HCT116 (cell line): ENCODE measurements at regions not wholly inside any gene's neighbourhood (a gene's known extent, or its start where the extent isn't known, plus 50 kb on each side); places are given as distances from the start of the nearest gene placed in this dataset.

Source experiments
- ATAC-seq: fragments of 200-7000 bp; cut with Tn5 transposase; 2 replicates; pipeline ENCODE4 v1.9.1; 2020; ENCODE audit warnings: mild to moderate bottlenecking, moderate library complexity
- BruUV-seq: library from RNA; stranded (reverse); fragments of 400-500 nt; replicated peaks from 2 replicates; lab custom pipeline; 2021; lab: Mats Ljungman, UMichigan
- CTCF ChIA-PET: fragments of 300-600 bp; sonication (Branson Sonifier 250); formaldehyde crosslinking; loops from one replicate; lab custom pipeline; 2021; ENCODE audit warnings: antibody characterized with exemption; lab: Charles Lee
- POLR2A ChIA-PET: fragments of 300-600, 350-600 bp; sonication (Branson Sonifier 250); formaldehyde crosslinking; loops from one replicate; lab custom pipeline; 2021; ENCODE audit warnings: antibody characterized with exemption; lab: Charles Lee
- RAD21 ChIA-PET, 2 experiments: fragments of 300-600 bp; sonication (Branson Sonifier 250); formaldehyde crosslinking; loops; one replicate each; lab custom pipeline; 2023; ENCODE audit warnings: low total read pairs in 2 of 2; ENCODE audit not compliant: uncharacterized antibody in 2 of 2, unreplicated experiment in 2 of 2, low non-redundant PET in 1 of 2; lab: Charles Lee
- DNase-seq: peaks from one replicate; pipeline ENCODE4 v3.0.0-alpha.2; 2010; ENCODE audit warnings: low read depth, low spot score
- H2AFZ ChIP-seq: fragments of 200-600 bp; shearing (Covaris generic), sonication (generic); 2 replicates; pipeline ENCODE4 v1.6.1; 2017; ENCODE audit warnings: low read depth, mixed run types, mixed read lengths, antibody characterized with exemption, low read length; ENCODE audit not compliant: poor library complexity, severe bottlenecking
- H3K27ac ChIP-seq: 2 replicates; pipeline ENCODE4 v1.5.1; 2012; ENCODE audit warnings: low read depth, low read length
- H3K27me3 ChIP-seq: fragments of 200-600 bp; sonication (generic); 2 replicates; pipeline ENCODE4 v1.6.1; 2016; ENCODE audit warnings: mixed run types, low read length, mixed read lengths; ENCODE audit not compliant: insufficient read depth
- H3K36me3 ChIP-seq, 2 experiments: fragments of 200-500 bp in 1 of 2; fragments of 200-600 bp in 1 of 2; sonication (Bioruptor generic) in 1 of 2; sonication (generic) in 1 of 2; 2 replicates each; pipeline versions ENCODE4 v1.5.1 to v1.6.1; 2014 to 2016; ENCODE audit warnings: low read length in 2 of 2, inconsistent platforms in 1 of 2, mixed read lengths in 1 of 2, mixed run types in 1 of 2; ENCODE audit not compliant: insufficient read depth in 2 of 2, control insufficient read depth in 1 of 2
- H3K4me1 ChIP-seq, 2 experiments: fragments of 200-600 bp in 1 of 2; sonication (generic) in 1 of 2; 2 replicates each; pipeline versions ENCODE4 v1.5.1 to v1.6.1; 2012 to 2017; ENCODE audit warnings: low read length in 2 of 2, inconsistent platforms in 1 of 2, mild to moderate bottlenecking in 1 of 2, mixed read lengths in 1 of 2, mixed run types in 1 of 2, moderate library complexity in 1 of 2; ENCODE audit not compliant: insufficient read depth in 2 of 2, control insufficient read depth in 1 of 2
- H3K4me2 ChIP-seq: fragments of 200-600 bp; sonication (generic); 2 replicates; pipeline ENCODE4 v1.6.1; 2017; ENCODE audit warnings: mixed run types, low read length, mixed read lengths
- H3K4me3 ChIP-seq, 2 experiments: fragments of 200-600 bp in 1 of 2; sonication (generic) in 1 of 2; replicated peaks in 1 of 2; 2 replicates each; pipeline ENCODE4 v1.5.1; 2011 to 2016; ENCODE audit warnings: low read length in 2 of 2, control low read depth in 1 of 2, low read depth in 1 of 2, mild to moderate bottlenecking in 1 of 2, mixed read lengths in 1 of 2, mixed run types in 1 of 2
- H3K79me2 ChIP-seq: fragments of 200-600 bp; sonication (generic); 2 replicates; pipeline ENCODE4 v1.6.1; 2017; ENCODE audit warnings: mild to moderate bottlenecking, mixed run types, low read length, moderate library complexity, mixed read lengths; ENCODE audit not compliant: insufficient read depth
- H3K9ac ChIP-seq: fragments of 200-600 bp; sonication (generic); 2 replicates; pipeline ENCODE4 v1.6.1; 2016; ENCODE audit warnings: low read length, mixed read lengths
- H3K9me2 ChIP-seq: fragments of 200-600 bp; sonication (generic), shearing (Covaris generic); 2 replicates; pipeline ENCODE4 v1.6.1; 2017; ENCODE audit warnings: mixed run types, mild to moderate bottlenecking, moderate library complexity; ENCODE audit not compliant: insufficient read depth
- H3K9me3 ChIP-seq, 2 experiments: fragments of 200-500 bp in 1 of 2; fragments of 200-600 bp in 1 of 2; sonication (Bioruptor generic) in 1 of 2; sonication (generic) in 1 of 2; 2 replicates each; pipeline ENCODE4 v1.6.1; 2014 to 2017; ENCODE audit warnings: low read length in 2 of 2, mixed read lengths in 2 of 2, inconsistent platforms in 1 of 2, low read depth in 1 of 2, mild to moderate bottlenecking in 1 of 2, mixed run types in 1 of 2, moderate library complexity in 1 of 2; ENCODE audit not compliant: control insufficient read depth in 1 of 2, insufficient read depth in 1 of 2
- H4K20me1 ChIP-seq: fragments of 200-600 bp; sonication (generic), shearing (Covaris generic); 2 replicates; pipeline ENCODE4 v1.6.1; 2017; ENCODE audit warnings: mixed run types, mild to moderate bottlenecking, moderate library complexity; ENCODE audit not compliant: insufficient read depth
- ATF3 ChIP-seq: IDR thresholded peaks from 2 replicates; pipeline ENCODE4 v1.6.1; 2012
- CBX3 ChIP-seq: IDR thresholded peaks from 2 replicates; pipeline ENCODE4 v1.6.1; 2012; ENCODE audit warnings: low read depth
- EZH2 ChIP-seq: fragments of 200-600 bp; sonication (generic); IDR thresholded peaks from 2 replicates; pipeline ENCODE4 v1.6.1; 2017; ENCODE audit warnings: antibody characterized with exemption, mixed run types
- EZH2phosphoT487 ChIP-seq: fragments of 200-600 bp; IDR thresholded peaks from 2 replicates; pipeline ENCODE4 v1.6.1; 2018; ENCODE audit warnings: antibody characterized with exemption, borderline replicate concordance
- RAD21 ChIP-seq: IDR thresholded peaks from 2 replicates; pipeline ENCODE4 v1.6.1; 2012; ENCODE audit warnings: low read depth, mild to moderate bottlenecking
- SRF ChIP-seq: IDR thresholded peaks from 2 replicates; pipeline ENCODE4 v1.6.1; 2012; ENCODE audit warnings: low read depth
- TCF7L2 ChIP-seq: IDR thresholded peaks from 2 replicates; pipeline ENCODE4 v1.7.0; 2011; ENCODE audit warnings: borderline replicate concordance, inconsistent platforms; ENCODE audit not compliant: insufficient read depth, insufficient read length; ENCODE audit errors: extremely low read depth
- ZBTB33 ChIP-seq: IDR thresholded peaks from 2 replicates; pipeline ENCODE4 v1.6.1; 2011; ENCODE audit warnings: mild to moderate bottlenecking, low read length, moderate library complexity; ENCODE audit not compliant: insufficient replicate concordance; ENCODE audit errors: extremely low read depth
- ZNF274 ChIP-seq: fragments of 200-500 bp; sonication (Bioruptor generic); IDR thresholded peaks from 2 replicates; pipeline ENCODE4 v1.6.1; 2014; ENCODE audit warnings: mild to moderate bottlenecking, low read depth, low read length, inconsistent platforms
- intact Hi-C: fragments of 100-400 bp; cut with micrococcal nuclease; formaldehyde crosslinking; loops from 2 replicates; pipeline ENCODE4 v1.10.0; 2022

- H3K4me3 ChIP-seq: no peak overlapping the region
- peaks cover 26% of the 10 kb centered on the region for H3K27me3 ChIP-seq
- H2AFZ ChIP-seq: no peak overlapping the region
- no peak for TF ChIP-seq ZNF274
- no peak for TF ChIP-seq RAD21
- TF ChIP-seq CBX3: no peak
- TF ChIP-seq SRF: no peak
- no peak for TF ChIP-seq ATF3
- no peaks in the 10 kb centered on the region for H3K9me2 ChIP-seq
- H3K4me1 ChIP-seq: no peaks in the 10 kb centered on the region
- H3K36me3 ChIP-seq: no peaks in the 10 kb centered on the region
- DNase-seq: no peak
- no peak for ATAC-seq
- H3K9ac ChIP-seq: no peak overlapping the region
- no peak overlapping the region for H3K27ac ChIP-seq
- H3K79me2 ChIP-seq: no peaks in the 10 kb centered on the region
- BruUV-seq: no TSS peak
- no peak overlapping the region for H3K4me2 ChIP-seq
- no peaks in the 10 kb centered on the region for H4K20me1 ChIP-seq
- ChIA-PET POLR2A (no interaction called here), RAD21 (no interaction called here), CTCF (interaction anchor here (1.9 kb wide), 1 partner anchor 9 kb away, joined by 9 read pairs; no protein-coding TSS in a partner anchor)
- intact Hi-C loops: no loop called here
- no peaks in the 10 kb centered on the region for H3K9me3 ChIP-seq
These were observed 145.2 kb upstream of the ETS2 start for GRCh38 chr21:38660333-38661196.

GRCh38 chr21:38661197-38661871 is 144.4 kb upstream of the ETS2 start:
- Histone ChIP-seq H4K20me1 (no peaks in the 10 kb centered on the region), H3K79me2 (no peaks in the 10 kb centered on the region), H2AFZ (no peak overlapping the region), H3K27ac (no peak overlapping the region), H3K27me3 (peaks cover 18% of the 10 kb centered on the region), H3K9ac (no peak overlapping the region), H3K4me3 (no peak overlapping the region), H3K9me3 (no peaks in the 10 kb centered on the region), H3K9me2 (no peaks in the 10 kb centered on the region), H3K36me3 (no peaks in the 10 kb centered on the region), H3K4me2 (no peak overlapping the region), H3K4me1 (no peaks in the 10 kb centered on the region)
- ChIA-PET RAD21 (no interaction called here), CTCF (no interaction called here), POLR2A (no interaction called here)
- no peak for ATAC-seq
- BruUV-seq: no TSS peak
- no peak for DNase-seq
- intact Hi-C loops: no loop called here
- TF ChIP-seq EZH2phosphoT487: no peak
- TF ChIP-seq EZH2: no peak
- TF ChIP-seq ATF3: no peak
- no peak for TF ChIP-seq ZBTB33
- TF ChIP-seq TCF7L2: no peak
